MCF 10A (cell line): ENCODE measurements at regions not wholly inside any gene's neighbourhood (a gene's known extent, or its start where the extent isn't known, plus 50 kb on each side); places are given as distances from the start of the nearest gene placed in this dataset.

Source experiments
- BruUV-seq: library from RNA; stranded (reverse); fragments of 400-500 nt; replicated peaks from 2 replicates; lab custom pipeline; 2021; lab: Mats Ljungman, UMichigan
- CTCF ChIA-PET: fragments of 300-600 bp; sonication (Branson Sonifier 250); formaldehyde crosslinking; extraction: SDS; loops from one replicate; lab custom pipeline; 2021; ENCODE audit warnings: antibody characterized with exemption, inconsistent platforms; lab: Yijun Ruan, JAX
- POLR2A ChIA-PET: fragments of 300-600, 350-650 bp; sonication (Branson Sonifier 250); formaldehyde crosslinking; extraction: SDS; loops from one replicate; lab custom pipeline; 2020; ENCODE audit warnings: antibody characterized with exemption, inconsistent platforms; lab: Yijun Ruan, JAX
- DNase-seq: peaks from one replicate; pipeline ENCODE4 v3.0.0-alpha.2; 2018; ENCODE audit not compliant: unreplicated experiment
- H3K27ac Mint-ChIP-seq: one replicate; pipeline ENCODE4 v1.8.0; 2022; ENCODE audit warnings: mild to moderate bottlenecking, low read depth, mixed read lengths; ENCODE audit not compliant: unreplicated experiment
- H3K27me3 Mint-ChIP-seq: one replicate; pipeline ENCODE4 v1.8.0; 2022; ENCODE audit warnings: mixed read lengths; ENCODE audit not compliant: insufficient read depth, unreplicated experiment
- H3K36me3 Mint-ChIP-seq: one replicate; pipeline ENCODE4 v1.8.0; 2022; ENCODE audit warnings: mild to moderate bottlenecking, moderate library complexity, mixed read lengths; ENCODE audit not compliant: insufficient read depth, unreplicated experiment
- H3K4me1 Mint-ChIP-seq: one replicate; pipeline ENCODE4 v1.8.0; 2022; ENCODE audit warnings: mixed read lengths; ENCODE audit not compliant: insufficient read depth, unreplicated experiment
- H3K4me3 Mint-ChIP-seq: one replicate; pipeline ENCODE4 v1.8.0; 2022; ENCODE audit warnings: mild to moderate bottlenecking, moderate library complexity, mixed read lengths; ENCODE audit not compliant: unreplicated experiment
- H3K9me3 Mint-ChIP-seq: one replicate; pipeline ENCODE4 v1.8.0; 2022; ENCODE audit warnings: mixed read lengths; ENCODE audit not compliant: unreplicated experiment
- CTCF ChIP-seq: fragments of 200-600 bp; IDR thresholded peaks from one replicate; pipeline ENCODE4 v1.8.0; 2022; ENCODE audit warnings: antibody characterized with exemption, mild to moderate bottlenecking; ENCODE audit not compliant: unreplicated experiment
- intact Hi-C: fragments of 100-400 bp; cut with micrococcal nuclease; formaldehyde crosslinking; loops from 2 replicates; pipeline ENCODE4 v1.14.1; 2022

GRCh38 chr1:5662086-5662743, 330.0 kb downstream of the NPHP4 start:
- H3K27me3 Mint-ChIP-seq = no peaks in the 10 kb centered on the region
- POLR2A ChIA-PET = interaction anchor here (0.7 kb wide), 1 partner anchor 35 kb away, joined by 3 read pairs; no protein-coding TSS in a partner anchor
- no peak overlapping the region for H3K27ac Mint-ChIP-seq
- intact Hi-C loops = no loop called here
- no peaks in the 10 kb centered on the region for H3K4me1 Mint-ChIP-seq
- CTCF ChIA-PET = interaction anchor here (0.7 to 1.0 kb wide), 2 partner anchors 19 to 84 kb away, joined by 3 read pairs; no protein-coding TSS in a partner anchor
- no peak for TF ChIP-seq CTCF
- BruUV-seq = no TSS peak
- no peak for DNase-seq
- no peaks in the 10 kb centered on the region for H3K36me3 Mint-ChIP-seq
- H3K4me3 Mint-ChIP-seq = no peak overlapping the region
- no peaks in the 10 kb centered on the region for H3K9me3 Mint-ChIP-seq

DNA sequence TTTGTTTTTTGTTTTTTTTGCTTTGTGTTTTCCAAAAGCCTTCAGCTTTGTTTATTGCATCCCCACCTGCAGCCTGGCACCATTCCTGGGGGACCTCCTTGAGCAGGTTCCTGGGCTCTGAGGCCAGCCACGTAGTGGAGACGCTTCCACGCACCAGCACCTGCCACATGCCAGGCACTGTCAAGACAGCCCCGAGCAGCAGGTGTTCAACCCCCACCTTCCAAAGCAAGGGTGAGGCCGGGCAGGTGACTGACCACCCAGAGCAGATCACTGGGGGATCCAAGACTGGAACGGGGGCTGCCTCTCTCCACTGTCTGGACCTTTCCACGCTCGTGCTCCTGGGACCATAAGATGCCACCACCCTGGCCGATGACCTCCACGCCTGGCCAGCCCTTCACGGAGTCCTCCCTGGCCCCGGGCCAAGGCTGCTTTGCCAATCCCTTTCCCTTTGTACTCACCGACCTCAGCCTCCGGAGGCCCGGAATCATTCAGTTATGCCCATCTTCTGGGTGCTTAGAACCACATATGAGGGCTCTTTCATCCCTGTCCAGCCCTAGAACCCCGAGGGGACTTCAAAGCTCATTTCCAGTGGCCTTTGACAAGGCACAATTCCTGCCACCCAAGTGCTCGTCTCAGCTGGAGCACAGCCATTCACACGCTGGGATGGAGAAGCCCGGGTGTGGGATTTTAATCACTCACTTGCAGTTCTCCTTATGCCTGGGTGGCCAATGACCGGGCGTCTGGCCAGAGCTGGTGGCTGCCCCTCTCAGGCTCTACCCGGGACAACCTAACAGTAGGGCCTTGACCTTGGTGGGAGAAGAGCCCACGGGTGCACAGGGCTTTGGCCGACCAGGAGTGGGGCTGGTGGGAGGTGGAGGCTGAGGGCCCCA, 330.8 kb downstream of the NPHP4 start:
- intact Hi-C loops = no loop called here
- Mint-ChIP-seq H3K4me1 (no peaks in the 10 kb centered on the region), H3K27me3 (no peaks in the 10 kb centered on the region), H3K9me3 (no peaks in the 10 kb centered on the region), H3K27ac (no peak overlapping the region), H3K4me3 (no peak overlapping the region), H3K36me3 (no peaks in the 10 kb centered on the region)
- no TSS peak for BruUV-seq
- ChIA-PET POLR2A (interaction anchor here (0.7 kb wide), 1 partner anchor 34 kb away, joined by 3 read pairs; no protein-coding TSS in a partner anchor), CTCF (interaction anchor here (0.7 to 1.0 kb wide), 2 partner anchors 20 to 84 kb away, joined by 3 read pairs; no protein-coding TSS in a partner anchor)
- TF ChIP-seq CTCF = no peak
- DNase-seq = no peak

GRCh38 chr1:5660141-5660935, 331.9 kb downstream of the NPHP4 start:
- TF ChIP-seq CTCF = no peak
- H3K4me3 Mint-ChIP-seq = no peak overlapping the region
- no peaks in the 10 kb centered on the region for H3K27me3 Mint-ChIP-seq
- no peak overlapping the region for H3K27ac Mint-ChIP-seq
- BruUV-seq = no TSS peak
- H3K9me3 Mint-ChIP-seq = no peaks in the 10 kb centered on the region
- intact Hi-C loops = no loop called here
- H3K4me1 Mint-ChIP-seq = peaks cover 6% of the 10 kb centered on the region
- H3K36me3 Mint-ChIP-seq = no peaks in the 10 kb centered on the region
- no peak for DNase-seq
- ChIA-PET CTCF (interaction anchor here (0.8 kb wide), 1 partner anchor 29 kb away, joined by 3 read pairs; no protein-coding TSS in a partner anchor), POLR2A (no interaction called here)
